ENCODE measurements at regions not wholly inside any gene's neighbourhood (a gene's known extent, or its start where the extent isn't known, plus 50 kb on each side); places are given as distances from the start of the nearest gene placed in this dataset.

GRCh38 chr11:95299078-95299679, 68.2 kb upstream of the SESN3 start:
- no peak for DNase-seq

- no peak for DNase-seq
Measured at GRCh38 chr11:95297680-95298452, 66.9 kb upstream of the SESN3 start.

- DNase-seq, result no peak
Measured at GRCh38 chr11:95296621-95297025, 65.6 kb upstream of the SESN3 start.

- DNase-seq, result no peak
Measured at GRCh38 chr11:95296165-95296564, 65.2 kb upstream of the SESN3 start.

GRCh38 chr11:95295382-95296149, 64.6 kb upstream of the SESN3 start:
- no peak for DNase-seq

- no peak for DNase-seq
Measured at GRCh38 chr11:95294701-95295100, 63.7 kb upstream of the SESN3 start.

- DNase-seq, result no peak
Measured at GRCh38 chr11:95293116-95293515, 62.1 kb upstream of the SESN3 start.

GRCh38 chr11:95291946-95292345, 60.9 kb upstream of the SESN3 start:
- DNase-seq, result no peak

- no peak for DNase-seq
Measured at GRCh38 chr11:95289378-95290101, 58.5 kb upstream of the SESN3 start.

GRCh38 chr11:95284057-95285052, 53.4 kb upstream of the SESN3 start:
- DNase-seq, result no peak

GRCh38 chr11:95283650-95284049, 52.6 kb upstream of the SESN3 start:
- no peak for DNase-seq

GRCh38 chr11:95283146-95283545, 52.1 kb upstream of the SESN3 start:
- DNase-seq, result no peak

- no peak for DNase-seq
Measured at GRCh38 chr11:95282291-95282751, 51.3 kb upstream of the SESN3 start.

All from fibroblast of skin of scalp (primary cell).